Ureter (tissue), 1 donor: ENCODE measurements at regions not wholly inside any gene's neighbourhood (a gene's known extent, or its start where the extent isn't known, plus 50 kb on each side); places are given as distances from the start of the nearest gene placed in this dataset.

Experiments used
- DNase-seq: peaks from one replicate; pipeline ENCODE4 v3.0.0-alpha.2; 2020; ENCODE audit warnings: low spot score
- donor health status: DM: yes; HTN: yes; CAD: no.

DNA sequence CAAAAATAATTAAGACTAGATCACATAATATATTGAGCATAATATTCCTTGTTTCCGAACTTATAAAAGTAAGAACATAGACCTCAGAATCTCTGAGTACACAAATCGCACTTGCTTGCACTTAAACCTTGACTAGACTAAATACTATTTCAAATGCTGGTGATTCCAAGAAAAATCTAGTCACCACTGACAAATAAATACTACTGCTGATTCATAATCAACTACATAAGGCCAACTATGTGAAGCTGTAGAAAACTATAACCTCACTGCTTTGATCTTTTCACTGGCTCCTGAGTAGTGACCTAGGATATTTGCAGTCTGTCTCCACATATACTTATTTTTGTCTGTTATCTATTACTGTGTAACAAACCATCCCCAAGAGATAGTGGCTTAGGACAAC, 245.4 kb downstream of the DIO2 start:
- no peak for DNase-seq

DNA sequence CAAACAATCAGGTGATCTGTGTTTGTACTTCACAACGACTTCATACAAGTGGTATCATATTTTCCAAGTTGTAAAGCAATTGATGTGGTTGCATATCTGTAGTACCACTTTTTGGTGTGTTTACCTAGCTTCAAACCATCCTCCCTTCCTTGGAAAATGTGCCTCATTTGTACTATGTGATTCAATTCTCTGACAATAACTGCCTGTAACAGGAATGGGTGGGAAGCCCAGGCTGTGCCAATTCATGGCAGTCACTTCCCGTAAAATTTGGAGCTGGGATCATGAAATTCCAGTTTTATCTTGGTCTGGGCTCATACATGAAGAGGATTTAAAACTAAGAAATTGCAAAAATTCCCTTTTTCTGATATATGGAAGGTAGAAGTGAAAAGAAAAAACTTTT, 250.1 kb downstream of the DIO2 start:
- no peak for DNase-seq

DNA sequence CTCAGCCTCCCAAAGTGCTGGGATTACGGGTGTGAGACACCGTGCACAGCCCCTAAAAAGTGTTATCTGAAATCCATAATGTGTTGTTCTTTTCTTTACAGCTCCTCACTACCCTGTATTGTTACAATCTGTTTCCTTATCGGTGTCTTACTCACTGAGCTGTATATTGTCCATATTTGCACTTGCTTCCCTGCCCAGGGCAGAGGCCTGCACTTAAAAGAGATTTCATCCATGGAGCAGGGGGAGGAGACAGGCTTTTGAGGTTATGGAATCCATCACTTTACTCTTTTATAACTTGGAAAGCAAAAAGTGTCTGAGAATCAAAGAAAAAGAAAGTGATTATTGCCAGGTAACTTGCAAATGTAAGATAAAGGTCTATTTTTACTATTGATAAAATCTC, 251.0 kb downstream of the DIO2 start:
- no peak for DNase-seq

DNA sequence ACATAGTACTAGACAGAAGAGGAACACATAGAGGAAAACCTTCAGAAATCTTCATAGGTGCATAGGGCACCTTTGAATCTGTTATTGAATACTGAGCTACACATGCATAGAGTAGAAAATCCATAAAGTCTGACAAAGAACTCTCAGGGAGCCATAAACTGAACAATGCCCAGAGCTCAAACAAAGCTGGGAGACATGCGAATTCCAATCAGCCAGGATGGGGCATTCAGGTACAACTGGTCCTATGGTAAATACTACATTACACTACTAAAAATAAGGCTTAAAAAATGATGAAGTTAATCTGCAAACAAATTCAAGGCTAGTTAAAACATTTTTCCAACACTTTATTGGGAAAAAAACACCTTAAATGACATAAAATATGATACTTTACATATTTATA, 259.7 kb downstream of the DIO2 start:
- no peak for DNase-seq

GRCh38 chr14:79949906-79950305, 261.4 kb downstream of the DIO2 start:
- DNase-seq = no peak

DNA sequence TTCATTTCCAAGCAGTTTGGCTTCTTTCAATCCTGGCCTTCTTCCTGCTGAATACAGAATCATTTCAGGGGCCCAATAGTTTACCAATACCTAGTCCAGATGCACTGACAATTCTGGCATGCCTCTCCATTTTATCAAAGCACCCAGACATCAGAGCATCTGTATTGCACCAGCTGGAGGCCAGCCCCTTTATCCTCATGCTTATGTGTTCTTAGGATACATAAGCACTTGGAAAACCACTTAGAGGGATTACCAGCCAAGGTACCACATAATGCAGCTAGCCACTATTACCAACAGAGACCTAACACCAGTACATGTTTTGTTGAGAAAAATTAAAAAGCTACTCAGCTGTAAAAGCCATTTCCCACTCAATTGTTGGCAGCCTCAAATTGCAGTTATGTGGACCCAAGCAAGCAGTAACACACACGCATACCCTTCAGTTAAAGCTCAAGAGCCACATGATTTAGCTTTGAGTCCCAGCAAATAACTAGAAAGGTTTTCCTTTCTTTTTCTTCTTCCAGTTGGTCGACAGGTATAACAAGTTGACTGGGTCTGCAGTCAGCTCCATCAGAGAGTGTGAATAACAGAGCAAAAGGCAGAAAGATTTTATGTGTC, 263.8 kb downstream of the DIO2 start:
- no peak for DNase-seq

GRCh38 chr14:79939235-79939634, 272.1 kb downstream of the DIO2 start:
- no peak for DNase-seq

DNA sequence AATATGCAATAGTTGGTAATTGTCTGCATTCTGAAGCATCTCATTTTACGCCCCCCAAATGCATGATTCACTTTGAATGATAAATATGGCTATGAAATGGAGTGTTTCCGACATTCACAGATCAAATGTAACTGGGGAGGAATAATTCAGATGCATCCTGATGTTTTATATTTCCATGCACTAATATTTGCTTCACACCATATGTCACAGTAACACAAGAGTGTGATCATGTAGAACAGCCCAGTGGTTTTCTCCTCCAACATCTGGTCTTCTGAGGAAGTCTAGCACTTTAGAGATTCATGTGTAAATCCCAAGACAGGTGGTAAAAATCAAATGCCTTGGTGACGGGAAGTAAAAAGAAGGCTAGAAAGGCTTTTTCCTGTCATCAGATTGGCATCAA, 273.1 kb downstream of the DIO2 start:
- DNase-seq = no peak

GRCh38 chr14:79937433-79937832, 273.9 kb downstream of the DIO2 start:
- no peak for DNase-seq

- DNase-seq = no peak
Measured at GRCh38 chr14:79924551-79924950, 286.8 kb downstream of the DIO2 start.

- no peak for DNase-seq
Measured at GRCh38 chr14:79920180-79920692, 291.1 kb downstream of the DIO2 start.
